Fibroblast of the aortic adventitia (primary cell): ENCODE measurements at regions not wholly inside any gene's neighbourhood (a gene's known extent, or its start where the extent isn't known, plus 50 kb on each side); places are given as distances from the start of the nearest gene placed in this dataset.

Experiments
- DNase-seq: peaks from one replicate; pipeline ENCODE4 v3.0.0-alpha.2; 2010; ENCODE audit warnings: low read depth
- H3K4me3 ChIP-seq: 2 replicates; pipeline ENCODE4 v1.5.1; 2011; ENCODE audit warnings: low read depth, mild to moderate bottlenecking, control low read depth, low read length, moderate library complexity
- CTCF ChIP-seq: IDR thresholded peaks from 2 replicates; pipeline ENCODE4 v1.5.1; 2011; ENCODE audit warnings: mild to moderate bottlenecking, low read length, control low read depth, inconsistent platforms; ENCODE audit not compliant: insufficient read depth

DNA sequence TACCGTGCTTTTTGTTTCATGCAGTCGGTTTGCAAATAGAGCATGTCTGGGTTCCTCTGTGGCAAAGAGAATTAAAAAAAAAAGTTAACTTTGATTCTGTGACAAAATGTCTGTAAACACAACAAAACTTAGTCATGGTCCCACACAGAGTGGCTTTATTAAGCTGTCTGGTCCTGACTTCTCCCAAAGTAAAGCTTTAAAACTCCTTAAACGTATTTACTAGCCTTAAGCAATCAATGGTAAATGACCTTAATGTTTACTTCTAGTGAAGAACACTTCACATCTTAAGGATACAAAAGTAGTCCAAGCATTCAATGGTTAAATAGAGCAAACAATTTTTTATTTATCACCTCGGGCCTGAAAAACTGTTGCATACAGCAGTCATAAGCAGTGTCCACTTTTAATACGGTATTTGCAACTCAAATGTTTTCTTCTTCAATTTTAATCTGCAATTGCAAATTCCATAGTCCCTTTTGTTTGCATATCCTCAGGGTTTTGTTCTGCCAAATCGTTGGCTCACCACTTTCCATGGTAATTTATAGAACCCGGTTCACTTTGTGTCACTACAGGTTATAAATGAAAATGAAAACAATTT, 453.0 kb upstream of the MIS18BP1 start:
- no peak for TF ChIP-seq CTCF
- H3K4me3 ChIP-seq = no peak overlapping the region
- DNase-seq = no peak

GRCh38 chr14:45699471-45699870, 446.5 kb upstream of the MIS18BP1 start:
- no peak overlapping the region for H3K4me3 ChIP-seq
- DNase-seq = no peak
- no peak for TF ChIP-seq CTCF

GRCh38 chr14:45698462-45699134, 445.6 kb upstream of the MIS18BP1 start:
- no peak overlapping the region for H3K4me3 ChIP-seq
- DNase-seq = no peak
- no peak for TF ChIP-seq CTCF

- TF ChIP-seq CTCF = no peak
- no peak for DNase-seq
- H3K4me3 ChIP-seq = no peak overlapping the region
Observed at GRCh38 chr14:45686771-45687170, 433.8 kb upstream of the MIS18BP1 start.

GRCh38 chr14:45680531-45680930, 427.5 kb upstream of the MIS18BP1 start:
- H3K4me3 ChIP-seq = no peak overlapping the region
- DNase-seq = no peak
- no peak for TF ChIP-seq CTCF

GRCh38 chr14:45679853-45680252, 426.9 kb upstream of the MIS18BP1 start:
- no peak overlapping the region for H3K4me3 ChIP-seq
- peak; percentile 33 for DNase-seq
- TF ChIP-seq CTCF = no peak

DNA sequence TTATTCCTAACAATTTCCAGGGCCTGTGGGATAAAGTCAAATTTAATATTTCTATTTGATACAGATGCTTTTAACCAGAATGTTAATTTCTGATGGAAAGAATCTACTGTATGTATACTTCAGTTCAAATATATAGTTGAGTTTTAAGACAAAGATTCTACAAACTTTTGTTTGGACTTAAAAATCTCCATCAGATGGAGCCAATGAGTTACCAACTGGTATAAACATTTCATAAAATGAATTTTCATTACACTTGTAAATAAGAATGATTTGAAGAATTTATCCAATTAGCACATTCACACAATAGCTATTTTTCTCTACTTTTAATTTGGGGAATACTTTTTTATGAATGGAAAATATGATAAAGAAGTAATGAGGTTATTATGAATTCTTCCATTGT, 425.2 kb upstream of the MIS18BP1 start:
- no peak for TF ChIP-seq CTCF
- no peak for DNase-seq
- no peak overlapping the region for H3K4me3 ChIP-seq
